ENCODE measurements at regions not wholly inside any gene's neighbourhood (a gene's known extent, or its start where the extent isn't known, plus 50 kb on each side); places are given as distances from the start of the nearest gene placed in this dataset.

GRCh38 chr9:108162664-108163063, 673.1 kb upstream of the KLF4 start:
- TF ChIP-seq CTCF (conservative IDR thresholded peaks at IDR 0.05; ENCODE audit: low read length), result no peak
- no peak overlapping the region for H3K4me3 ChIP-seq (ENCODE audit: low read length)
- peak; percentile 91 for DNase-seq (ENCODE audit: low read depth)

- no peak for TF ChIP-seq CTCF (conservative IDR thresholded peaks at IDR 0.05; ENCODE audit: low read length)
- no peak overlapping the region for H3K4me3 ChIP-seq (ENCODE audit: low read length)
- no peak for DNase-seq (ENCODE audit: low read depth)
Observed at GRCh38 chr9:108161503-108161902, 671.9 kb upstream of the KLF4 start.

GRCh38 chr9:108160706-108161355, 671.3 kb upstream of the KLF4 start:
- no peak for TF ChIP-seq CTCF (conservative IDR thresholded peaks at IDR 0.05; ENCODE audit: low read length)
- H3K4me3 ChIP-seq (ENCODE audit: low read length), result no peak overlapping the region
- no peak for DNase-seq (ENCODE audit: low read depth)

GRCh38 chr9:108160039-108160438, 670.5 kb upstream of the KLF4 start:
- TF ChIP-seq CTCF (conservative IDR thresholded peaks at IDR 0.05; ENCODE audit: low read length), result no peak
- H3K4me3 ChIP-seq (ENCODE audit: low read length), result no peak overlapping the region
- no peak for DNase-seq (ENCODE audit: low read depth)

- no peak for DNase-seq (ENCODE audit: low read depth)
- TF ChIP-seq CTCF (conservative IDR thresholded peaks at IDR 0.05; ENCODE audit: low read length), result no peak
- H3K4me3 ChIP-seq (ENCODE audit: low read length), result no peak overlapping the region
Observed at GRCh38 chr9:108158236-108158995, 668.8 kb upstream of the KLF4 start.

- peak; percentile 2 for DNase-seq (ENCODE audit: low read depth)
- TF ChIP-seq CTCF (conservative IDR thresholded peaks at IDR 0.05; ENCODE audit: low read length), result no peak
Observed at GRCh38 chr9:108156270-108156998, 666.9 kb upstream of the KLF4 start.

More at GRCh38 chr9:108156270-108156998, 666.9 kb upstream of the KLF4 start:
- no peak overlapping the region for H3K4me3 ChIP-seq (ENCODE audit: low read length)

Data from AG10803 (cell line).